Neural crest cell (in vitro differentiated cells): ENCODE measurements at regions not wholly inside any gene's neighbourhood (a gene's known extent, or its start where the extent isn't known, plus 50 kb on each side); places are given as distances from the start of the nearest gene placed in this dataset.

Experiments
- DNase-seq: peaks from one replicate; pipeline ENCODE4 v3.0.0; 2021; ENCODE audit warnings: low read depth, mixed read lengths, low spot score
- H3K27ac Mint-ChIP-seq: one replicate; pipeline ENCODE4 v1.8.0; 2021; ENCODE audit warnings: mild to moderate bottlenecking, mixed read lengths; ENCODE audit not compliant: unreplicated experiment
- H3K27me3 Mint-ChIP-seq: 2 replicates; pipeline ENCODE4 v1.8.0; 2021; ENCODE audit warnings: low read depth, mild to moderate bottlenecking, mixed read lengths
- H3K36me3 Mint-ChIP-seq: 2 replicates; pipeline ENCODE4 v1.8.0; 2021; ENCODE audit warnings: low read depth, mild to moderate bottlenecking, mixed read lengths
- H3K4me1 Mint-ChIP-seq: 2 replicates; pipeline ENCODE4 v1.8.0; 2021; ENCODE audit warnings: mixed read lengths
- H3K4me3 Mint-ChIP-seq: one replicate; pipeline ENCODE4 v1.8.0; 2021; ENCODE audit warnings: mild to moderate bottlenecking, mixed read lengths
- H3K9me3 Mint-ChIP-seq: 2 replicates; pipeline ENCODE4 v1.8.0; 2021; ENCODE audit warnings: mixed read lengths
- CTCF ChIP-seq: fragments of 200-600 bp; sonication (generic); conservative IDR thresholded peaks from 2 replicates; pipeline ENCODE4 v1.5.0; 2021; ENCODE audit warnings: antibody characterized with exemption, mild to moderate bottlenecking

DNA sequence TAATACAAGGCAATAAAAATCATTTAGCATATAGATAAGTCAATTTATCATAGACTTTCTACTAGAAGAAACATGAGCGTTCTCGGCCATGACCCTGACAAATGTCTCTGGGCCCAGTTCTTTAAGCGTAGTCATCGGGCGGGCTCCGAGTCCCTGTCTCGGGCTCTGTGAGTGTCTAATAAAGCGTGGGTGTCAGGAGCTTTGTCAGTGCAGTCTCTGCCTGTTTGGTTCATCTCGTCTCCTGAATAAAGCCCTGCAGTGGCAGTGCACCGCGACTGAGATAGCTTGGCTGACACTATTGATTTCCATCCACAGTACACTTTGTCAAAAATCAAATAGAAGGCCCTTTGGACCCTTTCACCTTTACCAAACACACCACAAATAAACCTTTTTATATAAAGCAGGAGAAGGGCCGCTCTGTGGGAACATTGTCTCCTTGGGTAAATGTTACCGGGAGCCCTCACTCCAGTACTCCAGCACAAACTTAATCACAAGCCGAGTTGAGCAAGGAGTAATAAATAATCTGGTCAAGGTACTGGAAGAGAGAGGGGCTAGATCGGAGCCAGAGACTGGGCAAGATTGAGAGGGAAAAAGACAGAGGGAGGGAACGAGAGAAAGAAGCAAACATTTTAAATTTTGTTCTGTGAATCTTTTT is 368.2 kb upstream of the TSHZ3 start:
- peaks cover 13% of the 10 kb centered on the region for H3K4me1 Mint-ChIP-seq
- H3K27ac Mint-ChIP-seq = no peak overlapping the region
- TF ChIP-seq CTCF = no peak
- peaks cover 11% of the 10 kb centered on the region for H3K27me3 Mint-ChIP-seq
- no peak for DNase-seq
- no peaks in the 10 kb centered on the region for H3K9me3 Mint-ChIP-seq
- no peak overlapping the region for H3K4me3 Mint-ChIP-seq
- H3K36me3 Mint-ChIP-seq = no peaks in the 10 kb centered on the region

DNA sequence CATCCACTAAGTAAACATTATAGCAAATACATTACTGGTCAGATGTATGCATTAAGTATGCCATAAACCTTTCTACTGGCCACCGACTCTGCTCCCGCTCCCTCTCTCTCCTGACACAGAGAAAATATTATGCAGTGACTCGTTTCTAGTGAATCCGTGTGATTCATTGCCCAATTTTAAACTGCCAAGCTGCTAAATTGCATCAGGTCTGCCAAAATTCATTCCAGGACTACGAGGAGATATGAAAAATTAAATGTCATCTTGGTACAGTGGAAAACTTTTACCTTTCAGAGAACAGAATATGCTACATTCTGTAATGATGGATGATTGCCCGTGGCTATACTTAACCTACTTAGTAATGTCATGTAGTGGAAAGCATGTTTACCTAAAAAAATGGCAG is 368.8 kb upstream of the TSHZ3 start:
- Mint-ChIP-seq H3K27ac (no peak overlapping the region), H3K4me1 (peaks cover 13% of the 10 kb centered on the region), H3K27me3 (peaks cover 15% of the 10 kb centered on the region), H3K36me3 (no peaks in the 10 kb centered on the region), H3K4me3 (no peak overlapping the region), H3K9me3 (no peaks in the 10 kb centered on the region)
- TF ChIP-seq CTCF = no peak
- DNase-seq = no peak

DNA sequence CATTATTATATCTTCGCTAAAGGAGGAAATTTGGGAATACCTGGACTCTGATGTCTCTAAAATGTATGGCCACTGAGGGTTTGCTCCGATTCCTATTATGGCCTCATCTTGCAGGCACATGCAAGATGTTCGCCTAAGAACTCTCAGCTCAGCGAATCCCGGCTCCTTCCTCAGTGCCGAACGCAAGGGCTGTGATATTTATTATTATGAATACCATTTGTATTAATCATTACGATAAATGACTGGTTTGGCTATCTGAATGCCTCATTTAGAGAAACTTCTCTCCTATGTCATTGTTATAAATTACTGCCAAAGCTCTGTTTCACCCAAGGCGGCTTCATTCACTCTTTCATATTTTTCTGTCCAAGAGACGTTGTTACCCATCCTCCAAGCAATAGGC is 369.7 kb upstream of the TSHZ3 start:
- H3K27ac Mint-ChIP-seq = no peak overlapping the region
- H3K4me1 Mint-ChIP-seq = peaks cover 13% of the 10 kb centered on the region
- H3K4me3 Mint-ChIP-seq = no peak overlapping the region
- H3K36me3 Mint-ChIP-seq = no peaks in the 10 kb centered on the region
- DNase-seq = no peak
- no peak for TF ChIP-seq CTCF
- H3K27me3 Mint-ChIP-seq = peaks cover 15% of the 10 kb centered on the region
- H3K9me3 Mint-ChIP-seq = no peaks in the 10 kb centered on the region

DNA sequence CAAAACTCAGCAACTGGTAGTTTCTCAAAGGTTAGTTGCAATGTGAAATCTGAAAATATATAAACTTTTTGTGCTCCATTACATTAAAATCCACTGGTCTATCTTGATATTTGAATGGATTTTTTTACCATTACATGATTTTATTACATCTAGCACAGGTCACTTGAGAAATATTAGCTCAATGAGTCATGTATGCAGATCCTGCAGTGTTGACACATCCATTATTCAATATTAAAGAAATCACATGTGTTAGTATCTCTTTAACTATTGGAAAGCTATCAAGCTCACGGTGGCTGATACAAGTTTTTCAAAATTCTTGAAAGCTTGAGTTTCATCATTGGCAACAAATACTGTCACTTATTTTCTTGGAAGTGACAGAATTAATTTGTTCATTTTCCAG is 373.9 kb upstream of the TSHZ3 start:
- no peak for TF ChIP-seq CTCF
- Mint-ChIP-seq H3K4me3 (no peak overlapping the region), H3K4me1 (peaks cover 1% of the 10 kb centered on the region), H3K27ac (no peak overlapping the region), H3K9me3 (no peaks in the 10 kb centered on the region), H3K36me3 (no peaks in the 10 kb centered on the region), H3K27me3 (peaks cover 7% of the 10 kb centered on the region)
- no peak for DNase-seq

GRCh38 chr19:31725051-31725450 is 375.8 kb upstream of the TSHZ3 start:
- Mint-ChIP-seq H3K9me3 (no peaks in the 10 kb centered on the region), H3K4me3 (no peak overlapping the region), H3K4me1 (no peaks in the 10 kb centered on the region), H3K27ac (no peak overlapping the region), H3K36me3 (no peaks in the 10 kb centered on the region), H3K27me3 (peaks cover 14% of the 10 kb centered on the region)
- no peak for DNase-seq
- no peak for TF ChIP-seq CTCF
